Liver (tissue), 8 donors: ENCODE measurements at regions not wholly inside any gene's neighbourhood (a gene's known extent, or its start where the extent isn't known, plus 50 kb on each side); places are given as distances from the start of the nearest gene placed in this dataset.

ENCODE experiments used
- DNase-seq: peaks from one replicate; pipeline ENCODE4 v3.0.0-alpha.2; 2017; ENCODE audit warnings: low spot score
- H3K27ac ChIP-seq, 2 donors: one replicate each; pipeline ENCODE4 v1.7.0; 2013; ENCODE audit warnings: inconsistent platforms in 2 of 2, low read length in 2 of 2, control low read depth in 1 of 2, low read depth in 1 of 2, mild to moderate bottlenecking in 1 of 2
- H3K27me3 ChIP-seq, 4 donors: one replicate each; pipeline versions ENCODE4 v1.6.1 to v1.7.0; 2013; ENCODE audit warnings: low read length in 3 of 4, inconsistent platforms in 1 of 4, mild to moderate bottlenecking in 1 of 4, moderate library complexity in 1 of 4; ENCODE audit not compliant: control insufficient read depth in 4 of 4, insufficient read depth in 4 of 4
- H3K36me3 ChIP-seq, 4 donors: one replicate each; pipeline versions ENCODE4 v1.6.1 to v1.7.0; 2013; ENCODE audit warnings: low read length in 3 of 4, mild to moderate bottlenecking in 3 of 4, low read depth in 1 of 4, moderate library complexity in 1 of 4; ENCODE audit not compliant: control insufficient read depth in 4 of 4, insufficient read depth in 3 of 4
- H3K4me1 ChIP-seq, 4 donors: one replicate each; pipeline versions ENCODE4 v1.6.1 to v1.7.0; 2013; ENCODE audit warnings: low read length in 3 of 4, mild to moderate bottlenecking in 3 of 4, moderate library complexity in 1 of 4; ENCODE audit not compliant: control insufficient read depth in 4 of 4, insufficient read depth in 4 of 4
- H3K4me3 ChIP-seq, 3 donors: one replicate each; pipeline versions ENCODE4 v1.6.1 to v1.7.0; 2013; ENCODE audit warnings: low read length in 3 of 3, control low read depth in 1 of 3, low read depth in 1 of 3, mild to moderate bottlenecking in 1 of 3
- H3K9ac ChIP-seq, 2 donors: one replicate each; pipeline ENCODE4 v1.7.0; 2013; ENCODE audit warnings: low read length in 2 of 2, mild to moderate bottlenecking in 2 of 2, moderate library complexity in 2 of 2, control low read depth in 1 of 2, low read depth in 1 of 2
- H3K9me3 ChIP-seq, 4 donors: one replicate each; pipeline versions ENCODE4 v1.6.1 to v1.7.0; 2013; ENCODE audit warnings: low read length in 3 of 4; ENCODE audit not compliant: control insufficient read depth in 4 of 4
- EGR1 ChIP-seq, 2 donors: IDR thresholded peaks; 2 replicates each; pipeline ENCODE4 v1.6.1; 2016 to 2018; ENCODE audit warnings: antibody characterized with exemption in 2 of 2, low read depth in 2 of 2
- FOXA1 ChIP-seq: IDR thresholded peaks from 2 replicates; pipeline ENCODE4 v1.6.1; 2016; ENCODE audit warnings: antibody characterized with exemption
- FOXA2 ChIP-seq: IDR thresholded peaks from 2 replicates; pipeline ENCODE4 v1.6.1; 2016; ENCODE audit warnings: antibody characterized with exemption
- GABPA ChIP-seq, 2 donors: IDR thresholded peaks in 1 of 2; conservative IDR thresholded peaks in 1 of 2; 2 replicates each; pipeline ENCODE4 v1.6.1; 2016; ENCODE audit warnings: antibody characterized with exemption in 2 of 2, mild to moderate bottlenecking in 1 of 2, moderate library complexity in 1 of 2
- HNF4A ChIP-seq, 2 donors: conservative IDR thresholded peaks; 2 replicates each; pipeline ENCODE4 v1.6.1; 2016; ENCODE audit warnings: antibody characterized with exemption in 2 of 2, mild to moderate bottlenecking in 2 of 2
- HNF4G ChIP-seq: IDR thresholded peaks from 2 replicates; pipeline ENCODE4 v1.6.1; 2016; ENCODE audit warnings: antibody characterized with exemption
- JUND ChIP-seq, 2 donors: IDR thresholded peaks; 2 replicates each; pipeline ENCODE4 v1.6.1; 2016; ENCODE audit warnings: antibody characterized with exemption in 2 of 2
- NR2F2 ChIP-seq: IDR thresholded peaks from 2 replicates; pipeline ENCODE4 v1.6.1; 2016; ENCODE audit warnings: antibody characterized with exemption
- RAD21 ChIP-seq, 2 donors: IDR thresholded peaks; 2 replicates each; pipeline ENCODE4 v1.6.1; 2016; ENCODE audit warnings: antibody characterized with exemption in 2 of 2, mild to moderate bottlenecking in 2 of 2
- RXRA ChIP-seq, 2 donors: IDR thresholded peaks; 2 replicates each; pipeline ENCODE4 v1.6.1; 2017 to 2018; ENCODE audit warnings: antibody characterized with exemption in 2 of 2, mild to moderate bottlenecking in 1 of 2
- SP1 ChIP-seq: IDR thresholded peaks from 2 replicates; pipeline ENCODE4 v1.6.1; 2018; ENCODE audit warnings: antibody characterized with exemption, mild to moderate bottlenecking
- TAF1 ChIP-seq: conservative IDR thresholded peaks from 2 replicates; pipeline ENCODE4 v1.6.1; 2016; ENCODE audit warnings: antibody characterized with exemption, mild to moderate bottlenecking
- YY1 ChIP-seq: IDR thresholded peaks from 2 replicates; pipeline ENCODE4 v1.6.1; 2016; ENCODE audit warnings: antibody characterized with exemption, mild to moderate bottlenecking
- WGBS: extraction: QIAGEN DNeasy Blood & Tissue Kit; methylation state at CpG from one replicate; pipeline ENCODE4 v1.1.7; 2013; 5-methylcytosine and 5-hydroxymethylcytosine counted together
- TF ChIP-seq, protein P1 (sequence below): IDR thresholded peaks from 2 replicates; pipeline ENCODE4 v1.6.1; 2016; ENCODE audit warnings: antibody characterized with exemption, mild to moderate bottlenecking
- TF ChIP-seq, protein P2 (sequence below): IDR thresholded peaks from 2 replicates; pipeline ENCODE4 v1.6.1; 2016; ENCODE audit warnings: antibody characterized with exemption
- TF ChIP-seq, protein P3 (sequence below): IDR thresholded peaks from 2 replicates; pipeline ENCODE4 v1.6.1; 2016; ENCODE audit warnings: antibody characterized with exemption
- TF ChIP-seq, protein P4 (sequence below): fragments of 150-350 bp; IDR thresholded peaks from 2 replicates; pipeline ENCODE4 v1.5.1; 2017; ENCODE audit warnings: improper control_type of control experiment, low read depth, low read length; ENCODE audit not compliant: missing input control
- TF ChIP-seq, protein P5 (sequence below): IDR thresholded peaks from 2 replicates; pipeline ENCODE4 v1.6.1; 2016; ENCODE audit warnings: antibody characterized with exemption
- donor health status: healthy.
- donor health status: healthy.
- donor health status: healthy.
- donor health status: healthy.
- donor health status: healthy.

DNA sequence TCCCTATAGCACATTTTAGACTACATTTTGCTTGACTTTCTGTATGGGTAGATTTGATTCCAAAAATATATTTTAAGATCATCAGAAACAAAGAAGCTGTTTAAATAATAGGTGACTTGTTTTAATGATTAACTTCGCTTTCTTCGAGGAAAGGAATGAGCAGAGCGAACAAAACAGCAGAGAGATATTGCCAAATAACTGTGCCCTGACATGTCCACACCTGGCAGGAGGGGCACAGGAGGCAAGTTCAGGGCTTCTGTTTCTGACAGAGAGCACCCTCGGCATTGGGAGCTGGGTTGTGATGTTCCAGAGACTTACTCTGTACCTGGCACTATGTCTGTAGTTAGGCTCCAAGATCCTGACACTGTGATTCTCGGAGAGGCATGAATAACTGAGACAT lies 155.7 kb upstream of the SASH1 start:
- Histone ChIP-seq H3K4me3 (no peak overlapping the region), H3K4me1 (peaks cover 0 to 4% (median 1%) of the 10 kb centered on the region in 4 donors), H3K9ac (no peak overlapping the region), H3K27me3 (no peaks in the 10 kb centered on the region), H3K9me3 (no peaks in the 10 kb centered on the region), H3K27ac (no peak overlapping the region), H3K36me3 (no peaks in the 10 kb centered on the region)
- no peak for DNase-seq
- TF ChIP-seq NR2F2 (no peak), RAD21 (IDR thresholded peaks at IDR 0.05) (no peak), EGR1 (IDR thresholded peaks at IDR 0.05; ENCODE audit: low read depth in 2 of 2) (no peak), SP1 (no peak), YY1 (no peak), RXRA (IDR thresholded peaks at IDR 0.05) (no peak), FOXA2 (no peak), TAF1 (no peak), GABPA (IDR thresholded peaks at IDR 0.05 in 1 of 2, conservative IDR thresholded peaks at IDR 0.05 in 1 of 2) (no peak), HNF4A (conservative IDR thresholded peaks at IDR 0.05) (no peak), FOXA1 (no peak), JUND (IDR thresholded peaks at IDR 0.05) (no peak), HNF4G (no peak)
- TF ChIP-seq, protein P1, sequence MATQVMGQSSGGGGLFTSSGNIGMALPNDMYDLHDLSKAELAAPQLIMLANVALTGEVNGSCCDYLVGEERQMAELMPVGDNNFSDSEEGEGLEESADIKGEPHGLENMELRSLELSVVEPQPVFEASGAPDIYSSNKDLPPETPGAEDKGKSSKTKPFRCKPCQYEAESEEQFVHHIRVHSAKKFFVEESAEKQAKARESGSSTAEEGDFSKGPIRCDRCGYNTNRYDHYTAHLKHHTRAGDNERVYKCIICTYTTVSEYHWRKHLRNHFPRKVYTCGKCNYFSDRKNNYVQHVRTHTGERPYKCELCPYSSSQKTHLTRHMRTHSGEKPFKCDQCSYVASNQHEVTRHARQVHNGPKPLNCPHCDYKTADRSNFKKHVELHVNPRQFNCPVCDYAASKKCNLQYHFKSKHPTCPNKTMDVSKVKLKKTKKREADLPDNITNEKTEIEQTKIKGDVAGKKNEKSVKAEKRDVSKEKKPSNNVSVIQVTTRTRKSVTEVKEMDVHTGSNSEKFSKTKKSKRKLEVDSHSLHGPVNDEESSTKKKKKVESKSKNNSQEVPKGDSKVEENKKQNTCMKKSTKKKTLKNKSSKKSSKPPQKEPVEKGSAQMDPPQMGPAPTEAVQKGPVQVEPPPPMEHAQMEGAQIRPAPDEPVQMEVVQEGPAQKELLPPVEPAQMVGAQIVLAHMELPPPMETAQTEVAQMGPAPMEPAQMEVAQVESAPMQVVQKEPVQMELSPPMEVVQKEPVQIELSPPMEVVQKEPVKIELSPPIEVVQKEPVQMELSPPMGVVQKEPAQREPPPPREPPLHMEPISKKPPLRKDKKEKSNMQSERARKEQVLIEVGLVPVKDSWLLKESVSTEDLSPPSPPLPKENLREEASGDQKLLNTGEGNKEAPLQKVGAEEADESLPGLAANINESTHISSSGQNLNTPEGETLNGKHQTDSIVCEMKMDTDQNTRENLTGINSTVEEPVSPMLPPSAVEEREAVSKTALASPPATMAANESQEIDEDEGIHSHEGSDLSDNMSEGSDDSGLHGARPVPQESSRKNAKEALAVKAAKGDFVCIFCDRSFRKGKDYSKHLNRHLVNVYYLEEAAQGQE = no peak
- TF ChIP-seq, protein P2, sequence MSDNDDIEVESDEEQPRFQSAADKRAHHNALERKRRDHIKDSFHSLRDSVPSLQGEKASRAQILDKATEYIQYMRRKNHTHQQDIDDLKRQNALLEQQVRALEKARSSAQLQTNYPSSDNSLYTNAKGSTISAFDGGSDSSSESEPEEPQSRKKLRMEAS = no peak
- TF ChIP-seq, protein P3, sequence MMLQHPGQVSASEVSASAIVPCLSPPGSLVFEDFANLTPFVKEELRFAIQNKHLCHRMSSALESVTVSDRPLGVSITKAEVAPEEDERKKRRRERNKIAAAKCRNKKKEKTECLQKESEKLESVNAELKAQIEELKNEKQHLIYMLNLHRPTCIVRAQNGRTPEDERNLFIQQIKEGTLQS = no peak
- TF ChIP-seq, protein P4, sequence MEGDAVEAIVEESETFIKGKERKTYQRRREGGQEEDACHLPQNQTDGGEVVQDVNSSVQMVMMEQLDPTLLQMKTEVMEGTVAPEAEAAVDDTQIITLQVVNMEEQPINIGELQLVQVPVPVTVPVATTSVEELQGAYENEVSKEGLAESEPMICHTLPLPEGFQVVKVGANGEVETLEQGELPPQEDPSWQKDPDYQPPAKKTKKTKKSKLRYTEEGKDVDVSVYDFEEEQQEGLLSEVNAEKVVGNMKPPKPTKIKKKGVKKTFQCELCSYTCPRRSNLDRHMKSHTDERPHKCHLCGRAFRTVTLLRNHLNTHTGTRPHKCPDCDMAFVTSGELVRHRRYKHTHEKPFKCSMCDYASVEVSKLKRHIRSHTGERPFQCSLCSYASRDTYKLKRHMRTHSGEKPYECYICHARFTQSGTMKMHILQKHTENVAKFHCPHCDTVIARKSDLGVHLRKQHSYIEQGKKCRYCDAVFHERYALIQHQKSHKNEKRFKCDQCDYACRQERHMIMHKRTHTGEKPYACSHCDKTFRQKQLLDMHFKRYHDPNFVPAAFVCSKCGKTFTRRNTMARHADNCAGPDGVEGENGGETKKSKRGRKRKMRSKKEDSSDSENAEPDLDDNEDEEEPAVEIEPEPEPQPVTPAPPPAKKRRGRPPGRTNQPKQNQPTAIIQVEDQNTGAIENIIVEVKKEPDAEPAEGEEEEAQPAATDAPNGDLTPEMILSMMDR = no peak
- TF ChIP-seq, protein P5, sequence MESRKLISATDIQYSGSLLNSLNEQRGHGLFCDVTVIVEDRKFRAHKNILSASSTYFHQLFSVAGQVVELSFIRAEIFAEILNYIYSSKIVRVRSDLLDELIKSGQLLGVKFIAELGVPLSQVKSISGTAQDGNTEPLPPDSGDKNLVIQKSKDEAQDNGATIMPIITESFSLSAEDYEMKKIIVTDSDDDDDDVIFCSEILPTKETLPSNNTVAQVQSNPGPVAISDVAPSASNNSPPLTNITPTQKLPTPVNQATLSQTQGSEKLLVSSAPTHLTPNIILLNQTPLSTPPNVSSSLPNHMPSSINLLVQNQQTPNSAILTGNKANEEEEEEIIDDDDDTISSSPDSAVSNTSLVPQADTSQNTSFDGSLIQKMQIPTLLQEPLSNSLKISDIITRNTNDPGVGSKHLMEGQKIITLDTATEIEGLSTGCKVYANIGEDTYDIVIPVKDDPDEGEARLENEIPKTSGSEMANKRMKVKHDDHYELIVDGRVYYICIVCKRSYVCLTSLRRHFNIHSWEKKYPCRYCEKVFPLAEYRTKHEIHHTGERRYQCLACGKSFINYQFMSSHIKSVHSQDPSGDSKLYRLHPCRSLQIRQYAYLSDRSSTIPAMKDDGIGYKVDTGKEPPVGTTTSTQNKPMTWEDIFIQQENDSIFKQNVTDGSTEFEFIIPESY = no peak
- WGBS = 64% methylated on average over 5 of the region's 5 CpGs
